Trophoblast cell (in vitro differentiated cells and primary cell): ENCODE measurements at regions not wholly inside any gene's neighbourhood (a gene's known extent, or its start where the extent isn't known, plus 50 kb on each side); places are given as distances from the start of the nearest gene placed in this dataset.

Experiments used
- DNase-seq, 2 donors: peaks; one replicate each; pipeline ENCODE4 v3.0.0-alpha.2; 2016
- H2AFZ ChIP-seq: 2 replicates; pipeline ENCODE4 v1.6.1; 2013; ENCODE audit warnings: low read length, moderate library complexity, mild to moderate bottlenecking; ENCODE audit not compliant: insufficient read depth, poor library complexity
- H2AK5ac ChIP-seq: 2 replicates; pipeline ENCODE4 v1.6.1; 2013; ENCODE audit warnings: mild to moderate bottlenecking, low read length
- H2BK120ac ChIP-seq: 2 replicates; pipeline ENCODE4 v1.6.1; 2013; ENCODE audit warnings: low read length, mild to moderate bottlenecking, moderate library complexity; ENCODE audit not compliant: insufficient read depth, poor library complexity
- H2BK12ac ChIP-seq: 2 replicates; pipeline ENCODE4 v1.6.1; 2013; ENCODE audit warnings: mild to moderate bottlenecking, low read length, moderate library complexity
- H2BK5ac ChIP-seq: 2 replicates; pipeline ENCODE4 v1.6.1; 2013; ENCODE audit warnings: low read length, low read depth, moderate library complexity, mild to moderate bottlenecking; ENCODE audit not compliant: poor library complexity
- H3K14ac ChIP-seq: 2 replicates; pipeline ENCODE4 v1.6.1; 2013; ENCODE audit warnings: mild to moderate bottlenecking, low read length
- H3K18ac ChIP-seq: 2 replicates; pipeline ENCODE4 v1.6.1; 2013; ENCODE audit warnings: mild to moderate bottlenecking, low read length
- H3K23ac ChIP-seq: 2 replicates; pipeline ENCODE4 v1.6.1; 2013; ENCODE audit warnings: low read length
- H3K27ac ChIP-seq: 2 replicates; pipeline ENCODE4 v1.5.1; 2013; ENCODE audit warnings: low read depth, mild to moderate bottlenecking, inconsistent platforms, low read length, moderate library complexity
- H3K27me3 ChIP-seq: 2 replicates; pipeline ENCODE4 v1.6.1; 2013; ENCODE audit warnings: inconsistent platforms, mild to moderate bottlenecking, low read length, moderate library complexity; ENCODE audit not compliant: insufficient read depth
- H3K36me3 ChIP-seq, 2 experiments: 1 replicate in 1 of 2; 2 replicates in 1 of 2; pipeline ENCODE4 v1.6.1; 2013; ENCODE audit warnings: low read length in 2 of 2, mild to moderate bottlenecking in 2 of 2, moderate library complexity in 1 of 2; ENCODE audit not compliant: insufficient read depth in 2 of 2, control insufficient read depth in 1 of 2
- H3K4ac ChIP-seq: 2 replicates; pipeline ENCODE4 v1.6.1; 2013; ENCODE audit warnings: low read depth, mild to moderate bottlenecking, low read length, moderate library complexity
- H3K4me1 ChIP-seq, 2 experiments: 1 replicate in 1 of 2; 2 replicates in 1 of 2; pipeline ENCODE4 v1.6.1; 2013; ENCODE audit warnings: low read length in 2 of 2, mild to moderate bottlenecking in 2 of 2, moderate library complexity in 1 of 2; ENCODE audit not compliant: insufficient read depth in 2 of 2, control insufficient read depth in 1 of 2
- H3K4me2 ChIP-seq: 2 replicates; pipeline ENCODE4 v1.6.1; 2013; ENCODE audit warnings: inconsistent platforms, mild to moderate bottlenecking, low read length, moderate library complexity
- H3K4me3 ChIP-seq: 2 replicates; pipeline ENCODE4 v1.5.1; 2013; ENCODE audit warnings: mild to moderate bottlenecking, low read depth, low read length, inconsistent platforms
- H3K79me1 ChIP-seq: one replicate; pipeline ENCODE4 v1.6.1; 2013; ENCODE audit warnings: low read length
- H3K79me2 ChIP-seq: 2 replicates; pipeline ENCODE4 v1.6.1; 2013; ENCODE audit warnings: low read length, mild to moderate bottlenecking; ENCODE audit not compliant: control insufficient read depth, insufficient read depth, poor library complexity
- H3K9ac ChIP-seq: 2 replicates; pipeline ENCODE4 v1.6.1; 2013; ENCODE audit warnings: mild to moderate bottlenecking, low read length
- H3K9me3 ChIP-seq: 2 replicates; pipeline ENCODE4 v1.6.1; 2013; ENCODE audit warnings: low read depth, mild to moderate bottlenecking, control low read depth, inconsistent platforms, low read length; ENCODE audit not compliant: insufficient read depth
- H4K12ac ChIP-seq: 2 replicates; pipeline ENCODE4 v1.6.1; 2013; ENCODE audit warnings: low read depth, mild to moderate bottlenecking, low read length, moderate library complexity
- H4K8ac ChIP-seq: 2 replicates; pipeline ENCODE4 v1.6.1; 2013; ENCODE audit warnings: low read depth, mild to moderate bottlenecking, low read length, moderate library complexity
- H4K91ac ChIP-seq: one replicate; pipeline ENCODE4 v1.6.1; 2013; ENCODE audit warnings: low read depth, mild to moderate bottlenecking, low read length, moderate library complexity
- WGBS: extraction: QIAGEN DNeasy Blood & Tissue Kit; methylation state at CpG from one replicate; pipeline ENCODE4 v1.1.7; 2013; ENCODE audit warnings: missing lambda C conversion rate; ENCODE audit not compliant: insufficient read length, insufficient coverage; ENCODE audit errors: extremely low coverage; 5-methylcytosine and 5-hydroxymethylcytosine counted together

GRCh38 chr12:29902043-29902442 is 118.3 kb upstream of the TMTC1 start:
- Histone ChIP-seq H3K14ac (no peak overlapping the region), H3K18ac (no peak overlapping the region), H2BK5ac (no peak overlapping the region), H3K36me3 (no peaks in the 10 kb centered on the region), H3K4me1 (no peaks in the 10 kb centered on the region), H2AK5ac (no peak overlapping the region), H4K12ac (no peak overlapping the region), H3K4ac (no peak overlapping the region), H3K79me2 (no peaks in the 10 kb centered on the region), H3K27me3 (no peaks in the 10 kb centered on the region), H4K91ac (no peak overlapping the region), H3K9me3 (no peaks in the 10 kb centered on the region), H3K4me3 (no peak overlapping the region), H2AFZ (no peak overlapping the region), H2BK12ac (no peak overlapping the region), H4K8ac (no peak overlapping the region), H2BK120ac (no peak overlapping the region), H3K79me1 (no peaks in the 10 kb centered on the region), H3K4me2 (no peak overlapping the region), H3K9ac (no peak overlapping the region), H3K23ac (no peak overlapping the region), H3K27ac (no peak overlapping the region)
- DNase-seq = no peak
- WGBS = no CpG with 5 or more reads among the region's 2 CpGs

- Histone ChIP-seq H4K8ac (no peak overlapping the region), H2BK12ac (no peak overlapping the region), H3K79me2 (no peaks in the 10 kb centered on the region), H4K91ac (no peak overlapping the region), H3K36me3 (no peaks in the 10 kb centered on the region), H3K18ac (no peak overlapping the region), H3K27ac (no peak overlapping the region), H3K4me3 (no peak overlapping the region), H2AK5ac (no peak overlapping the region), H3K9ac (no peak overlapping the region), H3K4me1 (no peaks in the 10 kb centered on the region), H3K4ac (no peak overlapping the region), H3K27me3 (no peaks in the 10 kb centered on the region), H4K12ac (no peak overlapping the region), H3K9me3 (no peaks in the 10 kb centered on the region), H2AFZ (no peak overlapping the region), H3K23ac (no peak overlapping the region), H3K79me1 (no peaks in the 10 kb centered on the region), H3K4me2 (no peak overlapping the region), H2BK120ac (no peak overlapping the region), H2BK5ac (no peak overlapping the region), H3K14ac (no peak overlapping the region)
- no CpG with 5 or more reads among the region's 4 CpGs for WGBS
- DNase-seq = no peak
Measured at GRCh38 chr12:29901585-29901984, 117.8 kb upstream of the TMTC1 start.

- H2BK12ac ChIP-seq = no peak overlapping the region
- H4K91ac ChIP-seq = no peak overlapping the region
- no peak overlapping the region for H2BK120ac ChIP-seq
- H3K79me1 ChIP-seq = no peaks in the 10 kb centered on the region
- no peaks in the 10 kb centered on the region for H3K9me3 ChIP-seq
- H3K23ac ChIP-seq = no peak overlapping the region
- no peak overlapping the region for H2BK5ac ChIP-seq
- no peaks in the 10 kb centered on the region for H3K36me3 ChIP-seq
- no peak overlapping the region for H4K12ac ChIP-seq
- H3K79me2 ChIP-seq = no peaks in the 10 kb centered on the region
- no peak overlapping the region for H3K4me3 ChIP-seq
- H3K27me3 ChIP-seq = no peaks in the 10 kb centered on the region
- DNase-seq = no peak
- H3K18ac ChIP-seq = no peak overlapping the region
- no peaks in the 10 kb centered on the region for H3K4me1 ChIP-seq
- no CpG with 5 or more reads among the region's 2 CpGs for WGBS
- no peak overlapping the region for H2AFZ ChIP-seq
- H3K27ac ChIP-seq = no peak overlapping the region
- no peak overlapping the region for H3K14ac ChIP-seq
- H2AK5ac ChIP-seq = no peak overlapping the region
- H3K9ac ChIP-seq = no peak overlapping the region
- no peak overlapping the region for H3K4ac ChIP-seq
- H4K8ac ChIP-seq = no peak overlapping the region
- no peak overlapping the region for H3K4me2 ChIP-seq
Measured at GRCh38 chr12:29899212-29899931, 115.6 kb upstream of the TMTC1 start.

- no peaks in the 10 kb centered on the region for H3K4me1 ChIP-seq
- no peak overlapping the region for H4K91ac ChIP-seq
Measured at GRCh38 chr12:29895966-29896365, 112.2 kb upstream of the TMTC1 start.

More at GRCh38 chr12:29895966-29896365, 112.2 kb upstream of the TMTC1 start:
- no peaks in the 10 kb centered on the region for H3K79me1 ChIP-seq
- no peak overlapping the region for H2BK12ac ChIP-seq
- H3K9me3 ChIP-seq = no peaks in the 10 kb centered on the region
- H3K18ac ChIP-seq = no peak overlapping the region
- H3K36me3 ChIP-seq = no peaks in the 10 kb centered on the region
- H3K4me3 ChIP-seq = no peak overlapping the region
- H2AFZ ChIP-seq = no peak overlapping the region
- H3K9ac ChIP-seq = no peak overlapping the region
- no peaks in the 10 kb centered on the region for H3K79me2 ChIP-seq
- H3K23ac ChIP-seq = no peak overlapping the region
- no peak overlapping the region for H2BK120ac ChIP-seq
- no peak overlapping the region for H3K27ac ChIP-seq
- H4K12ac ChIP-seq = no peak overlapping the region
- no peak overlapping the region for H3K14ac ChIP-seq
- H2BK5ac ChIP-seq = no peak overlapping the region
- no peak overlapping the region for H2AK5ac ChIP-seq
- no peak overlapping the region for H4K8ac ChIP-seq
- no peak overlapping the region for H3K4ac ChIP-seq
- no peak overlapping the region for H3K4me2 ChIP-seq
- no peaks in the 10 kb centered on the region for H3K27me3 ChIP-seq
- no CpG with 5 or more reads among the region's 3 CpGs for WGBS
- DNase-seq = no peak
